ENCODE measurements at regions not wholly inside any gene's neighbourhood (a gene's known extent, or its start where the extent isn't known, plus 50 kb on each side); places are given as distances from the start of the nearest gene placed in this dataset.

DNA sequence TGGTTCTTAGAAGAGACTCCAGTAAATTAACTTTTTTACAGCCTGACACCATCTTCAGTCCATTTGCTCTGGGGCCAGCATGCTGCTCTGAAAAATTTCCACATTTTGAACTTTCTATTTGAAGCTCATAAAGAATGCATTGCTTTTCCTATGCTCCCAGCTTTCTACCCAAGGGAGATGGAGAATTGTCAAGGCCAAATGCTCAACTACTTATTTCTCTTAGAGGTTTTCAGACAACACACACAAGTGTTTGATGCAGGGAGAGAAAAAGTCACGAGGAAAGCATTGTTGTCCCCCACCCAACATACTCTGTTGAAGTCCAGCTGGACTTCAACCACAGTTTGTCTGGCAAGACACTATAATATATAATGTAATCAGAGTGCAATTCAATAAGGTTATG lies 100.3 kb upstream of the CADPS start:
- no peak for TF ChIP-seq POLR2A (IDR thresholded peaks at IDR 0.05)
- TF ChIP-seq, protein P1, sequence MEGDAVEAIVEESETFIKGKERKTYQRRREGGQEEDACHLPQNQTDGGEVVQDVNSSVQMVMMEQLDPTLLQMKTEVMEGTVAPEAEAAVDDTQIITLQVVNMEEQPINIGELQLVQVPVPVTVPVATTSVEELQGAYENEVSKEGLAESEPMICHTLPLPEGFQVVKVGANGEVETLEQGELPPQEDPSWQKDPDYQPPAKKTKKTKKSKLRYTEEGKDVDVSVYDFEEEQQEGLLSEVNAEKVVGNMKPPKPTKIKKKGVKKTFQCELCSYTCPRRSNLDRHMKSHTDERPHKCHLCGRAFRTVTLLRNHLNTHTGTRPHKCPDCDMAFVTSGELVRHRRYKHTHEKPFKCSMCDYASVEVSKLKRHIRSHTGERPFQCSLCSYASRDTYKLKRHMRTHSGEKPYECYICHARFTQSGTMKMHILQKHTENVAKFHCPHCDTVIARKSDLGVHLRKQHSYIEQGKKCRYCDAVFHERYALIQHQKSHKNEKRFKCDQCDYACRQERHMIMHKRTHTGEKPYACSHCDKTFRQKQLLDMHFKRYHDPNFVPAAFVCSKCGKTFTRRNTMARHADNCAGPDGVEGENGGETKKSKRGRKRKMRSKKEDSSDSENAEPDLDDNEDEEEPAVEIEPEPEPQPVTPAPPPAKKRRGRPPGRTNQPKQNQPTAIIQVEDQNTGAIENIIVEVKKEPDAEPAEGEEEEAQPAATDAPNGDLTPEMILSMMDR (IDR thresholded peaks at IDR 0.05) = no peak

All from heart left ventricle (tissue), 13 donors.